ENCODE measurements at regions not wholly inside any gene's neighbourhood (a gene's known extent, or its start where the extent isn't known, plus 50 kb on each side); places are given as distances from the start of the nearest gene placed in this dataset.

- in situ Hi-C loops (cut with MboI; ENCODE audit: low pct_unique_long_range_greater_than_20kb, low sequenced_read_pairs, unreplicated experiment) = no loop called here
- TF ChIP-seq CTCF (IDR thresholded peaks at IDR 0.05; ENCODE audit: extremely low read depth, insufficient read depth, missing control alignments) = no peak
Measured at GRCh38 chr18:24736662-24737330, 276.4 kb downstream of the HRH4 start.

DNA sequence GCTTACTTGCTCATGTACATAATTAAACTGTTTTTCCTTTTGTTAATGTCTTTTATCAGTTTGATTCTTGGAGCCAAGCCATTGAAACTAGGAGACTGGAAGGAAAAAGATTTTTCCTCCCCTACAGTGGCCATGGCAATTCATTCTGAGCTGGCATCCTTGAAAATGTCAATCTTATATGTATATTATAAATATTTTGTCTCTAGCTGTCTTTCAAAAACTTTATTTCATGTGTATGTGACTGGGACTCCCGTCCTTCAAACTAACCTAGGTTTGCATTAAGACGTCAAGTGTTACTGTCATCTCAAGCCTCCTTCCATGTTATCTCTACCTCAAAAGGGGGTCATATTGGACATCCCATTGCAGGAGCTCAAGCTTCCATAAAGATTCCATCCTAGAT lies 280.4 kb downstream of the HRH4 start:
- no peak for DNase-seq (ENCODE audit: low spot score)
- TF ChIP-seq CTCF (IDR thresholded peaks at IDR 0.05; ENCODE audit: extremely low read depth, insufficient read depth, missing control alignments) = no peak
- in situ Hi-C loops (cut with MboI; ENCODE audit: low pct_unique_long_range_greater_than_20kb, low sequenced_read_pairs, unreplicated experiment) = no loop called here

More at GRCh38 chr18:24736662-24737330, 276.4 kb downstream of the HRH4 start:
- no peak for DNase-seq (ENCODE audit: low spot score)

DNA sequence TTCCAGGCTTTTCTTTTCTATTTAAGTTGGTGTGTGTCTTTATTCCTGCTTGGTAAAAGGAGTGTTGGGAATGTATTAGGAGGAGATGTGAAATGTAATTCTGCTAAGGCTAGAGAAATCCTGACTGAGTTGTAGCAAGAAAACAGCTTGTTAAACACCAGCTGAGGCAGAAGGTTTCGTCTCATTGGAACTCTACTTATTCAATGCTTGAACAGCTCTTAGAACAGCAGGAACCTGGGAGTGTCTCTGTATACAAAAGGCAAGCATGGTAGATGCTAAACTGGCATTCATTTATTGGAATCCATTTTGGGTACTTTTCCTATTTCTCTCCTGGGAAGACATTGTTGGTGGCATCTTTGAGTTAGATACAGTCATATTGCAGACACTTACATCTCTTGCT lies 280.9 kb downstream of the HRH4 start:
- TF ChIP-seq CTCF (IDR thresholded peaks at IDR 0.05; ENCODE audit: extremely low read depth, insufficient read depth, missing control alignments) = no peak
- no peak for DNase-seq (ENCODE audit: low spot score)
- in situ Hi-C loops (cut with MboI; ENCODE audit: low pct_unique_long_range_greater_than_20kb, low sequenced_read_pairs, unreplicated experiment) = no loop called here

GRCh38 chr18:24741965-24742724 lies 281.7 kb downstream of the HRH4 start:
- TF ChIP-seq CTCF (IDR thresholded peaks at IDR 0.05; ENCODE audit: extremely low read depth, insufficient read depth, missing control alignments) = no peak
- in situ Hi-C loops (cut with MboI; ENCODE audit: low pct_unique_long_range_greater_than_20kb, low sequenced_read_pairs, unreplicated experiment) = no loop called here
- DNase-seq (ENCODE audit: low spot score) = no peak

- DNase-seq (ENCODE audit: low spot score) = no peak
- no peak for TF ChIP-seq CTCF (IDR thresholded peaks at IDR 0.05; ENCODE audit: extremely low read depth, insufficient read depth, missing control alignments)
- in situ Hi-C loops (cut with MboI; ENCODE audit: low pct_unique_long_range_greater_than_20kb, low sequenced_read_pairs, unreplicated experiment) = no loop called here
Measured at GRCh38 chr18:24754583-24755253, 294.3 kb downstream of the HRH4 start.

DNA sequence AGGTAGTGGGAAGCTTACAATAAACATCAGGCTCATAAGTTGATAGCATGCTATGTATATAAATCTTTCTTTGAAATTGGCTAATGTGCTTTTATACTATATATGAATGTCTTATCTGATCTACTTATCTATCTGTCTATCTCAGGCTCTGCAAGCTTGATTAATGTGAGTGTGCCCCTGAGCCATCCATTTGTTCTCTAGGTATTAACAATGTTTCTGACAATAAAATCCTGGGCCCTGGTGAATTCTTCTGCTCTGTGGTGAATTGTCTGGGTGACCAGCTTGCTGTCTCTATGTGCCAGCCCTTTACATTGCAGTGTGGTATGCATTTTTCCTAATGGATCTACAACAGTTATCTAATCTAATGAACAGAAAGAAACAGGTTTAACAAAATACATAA lies 295.9 kb downstream of the HRH4 start:
- TF ChIP-seq CTCF (IDR thresholded peaks at IDR 0.05; ENCODE audit: extremely low read depth, insufficient read depth, missing control alignments) = no peak
- DNase-seq (ENCODE audit: low spot score) = no peak
- in situ Hi-C loops (cut with MboI; ENCODE audit: low pct_unique_long_range_greater_than_20kb, low sequenced_read_pairs, unreplicated experiment) = no loop called here
